PFSK-1 (cell line): ENCODE measurements at regions not wholly inside any gene's neighbourhood (a gene's known extent, or its start where the extent isn't known, plus 50 kb on each side); places are given as distances from the start of the nearest gene placed in this dataset.

ENCODE experiments used
- FOXP2 ChIP-seq: optimal IDR thresholded peaks from 2 replicates; pipeline ENCODE3; 2011; ENCODE audit warnings: borderline replicate concordance, control low read depth, inconsistent platforms; ENCODE audit not compliant: insufficient read depth; ENCODE audit errors: extremely low read length, extremely low read depth
- POLR2AphosphoS5 ChIP-seq: IDR thresholded peaks from 2 replicates; pipeline ENCODE4 v1.6.1; 2012; ENCODE audit warnings: low read depth, mild to moderate bottlenecking, control low read depth, low read length, moderate library complexity
- REST ChIP-seq, 2 experiments: IDR thresholded peaks; 2 replicates each; pipeline versions ENCODE4 v1.6.1 to v1.8.0; 2011 to 2012; ENCODE audit warnings: low read depth in 2 of 2, low read length in 2 of 2, control low read depth in 1 of 2, inconsistent platforms in 1 of 2, mild to moderate bottlenecking in 1 of 2, moderate library complexity in 1 of 2; ENCODE audit not compliant: insufficient read depth in 1 of 2
- SIN3A ChIP-seq: IDR thresholded peaks from 2 replicates; pipeline ENCODE4 v1.6.1; 2012; ENCODE audit warnings: mild to moderate bottlenecking, low read length, moderate library complexity, borderline replicate concordance; ENCODE audit not compliant: insufficient read depth
- TAF1 ChIP-seq: IDR thresholded peaks from 2 replicates; pipeline ENCODE4 v1.6.1; 2012; ENCODE audit warnings: low read length, control low read depth, borderline replicate concordance; ENCODE audit not compliant: insufficient read depth

GRCh38 chr13:30047154-30047874, 196.9 kb upstream of the UBL3 start:
- no peak for TF ChIP-seq SIN3A
- no peak for TF ChIP-seq POLR2AphosphoS5
- no peak for TF ChIP-seq FOXP2
- TF ChIP-seq REST (IDR thresholded peaks at IDR 0.05; ENCODE audit: insufficient read depth in 1 of 2, low read depth in 2 of 2, low read length in 2 of 2), result no peak

- TF ChIP-seq TAF1 (no peak), REST (IDR thresholded peaks at IDR 0.05; ENCODE audit: insufficient read depth in 1 of 2, low read depth in 2 of 2, low read length in 2 of 2) (no peak), FOXP2 (no peak), SIN3A (no peak), POLR2AphosphoS5 (no peak)
Measured at GRCh38 chr13:30045916-30046704, 195.7 kb upstream of the UBL3 start.

GRCh38 chr13:30044932-30045331, 194.5 kb upstream of the UBL3 start:
- TF ChIP-seq SIN3A, result no peak
- no peak for TF ChIP-seq FOXP2
- TF ChIP-seq POLR2AphosphoS5, result no peak
- TF ChIP-seq REST (IDR thresholded peaks at IDR 0.05; ENCODE audit: insufficient read depth in 1 of 2, low read depth in 2 of 2, low read length in 2 of 2), result no peak
- no peak for TF ChIP-seq TAF1

- TF ChIP-seq REST (IDR thresholded peaks at IDR 0.05; ENCODE audit: insufficient read depth in 1 of 2, low read depth in 2 of 2, low read length in 2 of 2) (no peak), FOXP2 (no peak)
Measured at GRCh38 chr13:30043631-30043925, 193.2 kb upstream of the UBL3 start.
